ENCODE measurements at regions not wholly inside any gene's neighbourhood (a gene's known extent, or its start where the extent isn't known, plus 50 kb on each side); places are given as distances from the start of the nearest gene placed in this dataset.

DNA sequence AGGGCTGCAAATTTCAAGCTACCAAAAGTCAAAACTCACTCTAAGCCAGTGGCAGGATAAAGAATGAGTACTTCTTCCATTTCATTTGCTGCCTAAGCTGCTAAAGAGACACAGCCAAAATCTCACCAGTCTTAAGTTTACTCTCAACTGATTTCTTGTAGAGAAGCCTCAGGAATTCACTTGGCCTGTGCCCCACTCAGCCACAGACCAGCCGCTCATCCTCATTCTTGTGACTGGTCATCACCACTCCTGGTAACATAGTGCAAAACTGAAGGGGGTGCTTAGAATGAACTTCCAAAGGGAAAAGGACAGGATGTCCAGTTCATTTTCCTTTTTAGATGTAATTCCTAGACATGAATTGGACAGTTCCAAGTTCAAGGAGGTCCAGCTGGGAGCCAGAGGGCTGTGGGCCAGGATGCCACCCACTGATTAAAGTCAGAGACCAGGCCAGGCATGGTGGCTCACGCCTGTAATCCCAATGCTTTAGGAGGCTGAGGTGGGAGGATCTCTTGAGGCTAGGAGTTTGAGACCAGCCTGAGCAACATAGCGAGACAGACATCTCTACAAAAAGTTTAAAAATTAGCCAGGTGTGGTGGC is 72.7 kb upstream of the RANBP3L start:
- no peak overlapping the region for H3K4me3 ChIP-seq (ENCODE audit: low read depth, low read length)
- H3K36me3 ChIP-seq (ENCODE audit: insufficient read depth), result no peaks in the 10 kb centered on the region
- H3K27ac ChIP-seq (ENCODE audit: low read depth), result no peak overlapping the region
- 71% methylated on average over 3 of the region's 3 CpGs for WGBS
- peaks cover 1% of the 10 kb centered on the region for H3K4me1 ChIP-seq (ENCODE audit: insufficient read depth)
- no peak for DNase-seq (ENCODE audit: extremely low spot score)

DNA sequence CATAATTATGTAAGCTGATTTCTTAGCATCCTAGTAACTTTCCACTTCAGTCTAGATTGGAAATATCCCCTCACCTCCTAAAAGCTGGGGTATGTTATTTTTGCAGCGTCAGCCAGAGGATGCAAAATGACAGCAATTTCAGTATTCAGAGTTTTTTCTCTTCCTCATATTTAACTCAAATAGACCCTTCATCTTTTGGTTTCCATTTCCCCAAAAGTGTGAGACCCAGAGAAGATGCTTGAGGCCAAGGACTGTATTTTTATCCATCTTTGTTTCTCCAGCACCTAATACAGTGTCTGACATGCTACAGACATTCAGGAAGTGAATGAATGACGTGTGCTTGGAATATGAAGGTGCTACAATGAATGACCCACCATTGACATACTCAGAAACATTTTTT is 75.5 kb upstream of the RANBP3L start:
- WGBS, result 72% methylated on average over 2 of the region's 2 CpGs
- H3K4me3 ChIP-seq (ENCODE audit: low read depth, low read length), result no peak overlapping the region
- DNase-seq (ENCODE audit: extremely low spot score), result no peak
- peaks cover 1% of the 10 kb centered on the region for H3K4me1 ChIP-seq (ENCODE audit: insufficient read depth)
- no peak overlapping the region for H3K27ac ChIP-seq (ENCODE audit: low read depth)
- H3K36me3 ChIP-seq (ENCODE audit: insufficient read depth), result no peaks in the 10 kb centered on the region

DNA sequence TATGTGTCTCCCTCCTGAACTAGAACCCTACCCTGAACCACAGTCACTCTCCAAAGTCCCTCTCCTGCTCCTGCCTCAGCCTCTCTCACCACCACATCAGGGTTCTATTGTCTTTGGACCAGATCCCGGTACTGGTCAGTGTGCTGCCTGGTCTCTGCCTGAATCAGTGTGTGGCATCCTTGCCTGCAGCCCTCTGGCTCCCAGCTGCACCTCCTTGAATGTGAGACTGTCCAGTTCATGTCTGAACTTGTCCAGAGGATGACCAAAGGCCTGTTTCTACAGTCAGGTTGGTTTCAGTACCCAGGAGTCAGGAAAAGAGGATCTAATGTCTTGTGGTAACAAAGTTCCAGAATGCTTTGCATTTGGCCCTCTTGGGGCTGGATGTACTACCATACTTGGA is 76.8 kb upstream of the RANBP3L start:
- Histone ChIP-seq H3K4me3 (ENCODE audit: low read depth, low read length) (no peak overlapping the region), H3K27ac (ENCODE audit: low read depth) (no peak overlapping the region), H3K4me1 (ENCODE audit: insufficient read depth) (peaks cover 1% of the 10 kb centered on the region), H3K36me3 (ENCODE audit: insufficient read depth) (no peaks in the 10 kb centered on the region)
- 89% methylated on average over 1 of the region's 1 CpG for WGBS
- no peak for DNase-seq (ENCODE audit: extremely low spot score)

DNA sequence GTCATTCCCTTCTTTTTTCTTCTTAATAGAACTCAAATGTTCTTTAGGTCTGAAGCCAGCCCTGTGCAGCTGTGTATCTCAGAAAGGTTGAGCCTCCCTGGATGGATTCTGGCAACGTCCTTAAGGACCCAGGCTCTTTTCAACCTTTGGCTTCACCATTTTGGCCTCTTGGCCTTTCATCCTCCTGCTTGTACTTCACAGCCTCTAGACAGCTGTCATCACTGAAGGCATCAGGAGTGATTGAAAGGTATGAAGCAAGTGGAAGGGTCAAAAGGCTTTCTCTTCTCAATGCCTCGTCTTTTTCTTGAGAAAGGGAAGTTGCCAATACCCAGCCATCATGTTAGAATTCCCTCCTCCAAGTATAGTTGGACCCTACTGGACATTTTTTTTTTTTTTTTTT is 81.2 kb upstream of the RANBP3L start:
- WGBS, result 83% methylated on average over 2 of the region's 2 CpGs
- no peak overlapping the region for H3K27ac ChIP-seq (ENCODE audit: low read depth)
- no peak for DNase-seq (ENCODE audit: extremely low spot score)
- no peaks in the 10 kb centered on the region for H3K4me1 ChIP-seq (ENCODE audit: insufficient read depth)
- no peak overlapping the region for H3K4me3 ChIP-seq (ENCODE audit: low read depth, low read length)
- no peaks in the 10 kb centered on the region for H3K36me3 ChIP-seq (ENCODE audit: insufficient read depth)

DNA sequence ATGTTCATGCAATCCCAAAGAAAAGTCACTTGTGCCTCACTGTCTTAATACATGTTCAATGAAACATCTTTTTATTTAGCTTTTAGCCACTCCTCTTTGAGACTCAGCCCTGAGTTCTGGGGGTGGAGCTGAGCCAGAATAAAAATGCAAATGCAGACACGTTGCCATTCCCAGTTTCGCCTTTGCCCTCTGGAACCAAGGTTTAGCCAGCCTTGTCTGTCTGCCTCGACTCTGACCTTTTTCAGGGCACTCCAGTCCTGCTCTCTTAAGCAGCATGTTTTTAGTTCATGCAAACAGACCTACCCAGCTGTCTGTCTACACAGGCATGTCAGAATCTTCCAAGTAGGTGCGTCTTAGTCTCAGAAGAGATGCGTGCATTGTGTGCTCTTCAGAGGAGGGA is 82.2 kb upstream of the RANBP3L start:
- 77% methylated on average over 5 of the region's 5 CpGs for WGBS
- no peaks in the 10 kb centered on the region for H3K36me3 ChIP-seq (ENCODE audit: insufficient read depth)
- no peak overlapping the region for H3K27ac ChIP-seq (ENCODE audit: low read depth)
- no peaks in the 10 kb centered on the region for H3K4me1 ChIP-seq (ENCODE audit: insufficient read depth)
- DNase-seq (ENCODE audit: extremely low spot score), result no peak
- H3K4me3 ChIP-seq (ENCODE audit: low read depth, low read length), result no peak overlapping the region

DNA sequence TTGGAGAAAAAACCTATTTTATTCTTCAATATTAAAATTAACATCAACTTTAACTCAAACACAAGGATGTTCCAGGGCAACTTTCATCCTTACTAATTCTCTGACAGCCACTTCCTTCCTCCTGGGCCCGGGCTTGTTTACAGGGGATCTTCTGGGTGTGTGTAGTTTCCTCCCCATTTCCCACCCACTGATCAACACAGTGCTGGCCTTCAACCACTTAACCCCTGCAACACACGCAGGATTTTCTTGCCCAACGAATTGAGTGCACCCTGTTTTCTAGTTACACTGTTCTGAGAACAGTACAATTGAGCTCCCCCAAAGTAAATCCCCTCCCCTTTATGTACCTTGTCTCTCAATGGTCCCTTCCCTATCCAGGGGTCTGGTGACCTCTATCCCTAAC is 83.1 kb upstream of the RANBP3L start:
- Histone ChIP-seq H3K4me3 (ENCODE audit: low read depth, low read length) (no peak overlapping the region), H3K27ac (ENCODE audit: low read depth) (no peak overlapping the region), H3K4me1 (ENCODE audit: insufficient read depth) (no peaks in the 10 kb centered on the region), H3K36me3 (ENCODE audit: insufficient read depth) (no peaks in the 10 kb centered on the region)
- 47% methylated on average over 3 of the region's 3 CpGs for WGBS
- DNase-seq (ENCODE audit: extremely low spot score), result no peak

DNA sequence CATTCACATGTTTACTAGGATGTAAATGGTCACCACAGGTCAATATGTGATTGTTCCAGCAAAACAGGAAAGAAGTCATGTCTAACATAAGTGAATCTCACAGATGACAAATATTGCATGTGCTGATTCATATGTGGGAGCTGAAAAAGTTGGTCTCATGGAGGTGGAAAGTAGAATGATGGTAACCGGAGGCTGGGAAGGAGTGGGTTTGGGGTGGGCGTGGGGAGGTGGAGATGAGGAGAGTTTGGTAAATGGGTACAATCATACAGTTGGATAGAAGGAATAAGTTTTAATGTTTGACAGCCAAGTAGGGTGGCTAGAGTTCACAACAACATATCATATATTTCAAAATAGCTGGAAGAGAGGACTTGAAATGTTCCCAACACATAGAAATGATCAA is 83.8 kb upstream of the RANBP3L start:
- DNase-seq (ENCODE audit: extremely low spot score), result no peak
- no peaks in the 10 kb centered on the region for H3K36me3 ChIP-seq (ENCODE audit: insufficient read depth)
- 98% methylated on average over 2 of the region's 2 CpGs for WGBS
- no peaks in the 10 kb centered on the region for H3K4me1 ChIP-seq (ENCODE audit: insufficient read depth)
- H3K4me3 ChIP-seq (ENCODE audit: low read depth, low read length), result no peak overlapping the region
- no peak overlapping the region for H3K27ac ChIP-seq (ENCODE audit: low read depth)

DNA sequence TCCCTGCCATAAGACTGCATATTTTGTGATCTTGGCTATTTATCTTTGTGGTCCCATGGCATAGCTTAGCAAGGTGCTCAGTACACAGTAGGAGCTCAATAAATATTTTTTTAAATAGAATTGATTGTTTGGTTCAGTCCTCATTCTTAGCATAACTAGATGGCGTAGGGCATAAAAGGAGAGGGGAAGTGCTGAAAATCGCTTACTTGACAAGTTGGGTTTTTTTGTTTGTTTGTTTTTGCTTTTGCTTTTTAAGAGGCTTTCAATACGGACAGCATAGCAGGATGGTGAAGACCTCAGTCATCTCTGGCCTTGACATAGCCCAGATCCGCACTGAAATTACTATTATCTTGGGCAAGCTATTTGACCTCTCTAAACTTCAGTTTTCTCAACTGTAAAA is 86.6 kb upstream of the RANBP3L start:
- Histone ChIP-seq H3K4me3 (ENCODE audit: low read depth, low read length) (no peak overlapping the region), H3K4me1 (ENCODE audit: insufficient read depth) (peaks cover 3% of the 10 kb centered on the region), H3K27ac (ENCODE audit: low read depth) (no peak overlapping the region), H3K36me3 (ENCODE audit: insufficient read depth) (no peaks in the 10 kb centered on the region)
- DNase-seq (ENCODE audit: extremely low spot score), result no peak
- WGBS, result 85% methylated on average over 4 of the region's 4 CpGs

DNA sequence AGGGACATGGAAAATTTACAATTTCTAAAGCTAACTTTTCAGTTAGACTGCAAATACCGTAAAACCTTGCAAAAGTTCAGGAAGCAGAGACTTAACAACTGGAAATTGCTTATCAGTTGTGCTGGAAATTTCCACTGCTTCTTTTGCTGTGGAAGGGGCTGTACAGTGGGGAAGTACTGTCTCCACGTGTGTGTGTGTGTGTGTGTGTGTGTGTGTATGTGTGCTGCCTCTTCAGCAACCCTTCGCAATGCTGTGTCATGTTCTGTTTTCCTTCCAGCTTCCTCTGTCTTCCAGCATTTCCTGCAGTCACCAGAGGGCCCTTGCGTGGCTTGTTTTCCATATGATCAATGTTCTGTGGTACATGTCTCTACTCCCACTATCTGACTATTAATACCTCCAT is 87.5 kb upstream of the RANBP3L start:
- WGBS, result 51% methylated on average over 4 of the region's 4 CpGs
- Histone ChIP-seq H3K36me3 (ENCODE audit: insufficient read depth) (no peaks in the 10 kb centered on the region), H3K27ac (ENCODE audit: low read depth) (no peak overlapping the region), H3K4me3 (ENCODE audit: low read depth, low read length) (no peak overlapping the region), H3K4me1 (ENCODE audit: insufficient read depth) (peaks cover 3% of the 10 kb centered on the region)
- DNase-seq (ENCODE audit: extremely low spot score), result no peak

DNA sequence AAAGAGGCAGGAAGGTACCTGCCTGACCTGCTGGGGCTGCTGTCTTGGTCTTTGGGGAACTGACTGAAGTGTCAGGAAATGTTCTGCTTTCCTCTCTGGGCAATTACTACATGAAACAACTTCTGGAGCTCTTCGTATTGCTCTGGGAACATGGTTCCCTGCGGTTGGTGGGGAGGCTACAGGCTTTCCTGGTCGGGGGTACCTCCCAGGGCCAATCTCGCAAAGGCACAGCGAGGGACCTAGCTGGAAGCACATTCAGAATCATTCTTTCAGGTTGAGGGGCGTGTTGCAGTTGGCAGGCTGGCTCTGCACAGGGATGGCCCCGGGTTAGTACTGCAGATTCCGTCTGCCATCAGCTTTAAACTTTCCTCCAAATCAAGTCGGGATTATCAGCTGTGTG is 88.9 kb upstream of the RANBP3L start:
- WGBS, result 69% methylated on average over 9 of the region's 9 CpGs

DNA sequence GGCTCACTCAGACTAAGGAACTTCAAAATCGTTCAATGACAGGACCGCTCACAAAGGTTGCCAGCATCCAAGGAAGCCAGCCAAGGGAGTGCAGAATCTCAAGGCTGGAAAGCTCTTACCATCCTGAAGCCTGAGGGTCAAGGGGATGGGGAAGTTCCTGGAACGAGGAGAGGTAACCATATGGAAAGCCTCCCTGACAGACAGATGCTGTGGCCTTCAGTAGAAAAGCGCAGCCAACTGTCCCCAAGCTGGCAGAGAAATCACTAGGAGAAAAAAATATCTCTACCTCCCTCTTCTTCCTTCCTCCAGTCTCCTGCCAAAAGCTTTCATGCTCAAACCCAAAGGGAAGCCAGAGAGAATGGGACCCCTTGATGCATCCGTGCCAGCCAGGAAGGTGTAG is 90.5 kb upstream of the RANBP3L start:
- no peak overlapping the region for H3K4me3 ChIP-seq (ENCODE audit: low read depth, low read length)
- DNase-seq (ENCODE audit: extremely low spot score), result no peak
- 65% methylated on average over 5 of the region's 5 CpGs for WGBS
- H3K36me3 ChIP-seq (ENCODE audit: insufficient read depth), result no peaks in the 10 kb centered on the region
- no peak overlapping the region for H3K27ac ChIP-seq (ENCODE audit: low read depth)
- H3K4me1 ChIP-seq (ENCODE audit: insufficient read depth), result peaks cover 3% of the 10 kb centered on the region

More for the DNA sequence above, 88.9 kb upstream of the RANBP3L start:
- peaks cover 3% of the 10 kb centered on the region for H3K4me1 ChIP-seq (ENCODE audit: insufficient read depth)
- DNase-seq (ENCODE audit: extremely low spot score), result no peak
- H3K4me3 ChIP-seq (ENCODE audit: low read depth, low read length), result no peak overlapping the region
- H3K36me3 ChIP-seq (ENCODE audit: insufficient read depth), result no peaks in the 10 kb centered on the region
- no peak overlapping the region for H3K27ac ChIP-seq (ENCODE audit: low read depth)

DNA sequence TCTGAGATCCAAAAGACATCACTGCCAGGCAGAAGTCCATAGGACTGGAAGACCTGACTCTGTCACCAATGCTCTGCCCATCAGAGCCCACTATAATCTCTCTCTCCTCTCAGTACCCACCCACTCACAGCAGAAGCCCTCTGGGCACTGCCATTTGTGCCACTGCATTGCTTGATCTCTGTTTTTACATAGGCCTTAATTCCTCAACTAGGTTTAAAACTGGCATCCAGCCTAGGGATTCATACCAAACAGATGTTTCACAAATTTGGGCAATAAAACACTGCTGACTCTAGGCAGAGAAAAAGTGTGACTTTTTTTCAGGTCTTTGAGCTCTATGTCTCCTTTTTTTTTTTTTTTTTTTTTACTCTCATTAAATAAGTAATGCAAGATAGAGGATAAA is 91.1 kb upstream of the RANBP3L start:
- H3K4me3 ChIP-seq (ENCODE audit: low read depth, low read length), result no peak overlapping the region
- no peaks in the 10 kb centered on the region for H3K36me3 ChIP-seq (ENCODE audit: insufficient read depth)
- H3K4me1 ChIP-seq (ENCODE audit: insufficient read depth), result peaks cover 3% of the 10 kb centered on the region
- DNase-seq (ENCODE audit: extremely low spot score), result no peak
- no peak overlapping the region for H3K27ac ChIP-seq (ENCODE audit: low read depth)

DNA sequence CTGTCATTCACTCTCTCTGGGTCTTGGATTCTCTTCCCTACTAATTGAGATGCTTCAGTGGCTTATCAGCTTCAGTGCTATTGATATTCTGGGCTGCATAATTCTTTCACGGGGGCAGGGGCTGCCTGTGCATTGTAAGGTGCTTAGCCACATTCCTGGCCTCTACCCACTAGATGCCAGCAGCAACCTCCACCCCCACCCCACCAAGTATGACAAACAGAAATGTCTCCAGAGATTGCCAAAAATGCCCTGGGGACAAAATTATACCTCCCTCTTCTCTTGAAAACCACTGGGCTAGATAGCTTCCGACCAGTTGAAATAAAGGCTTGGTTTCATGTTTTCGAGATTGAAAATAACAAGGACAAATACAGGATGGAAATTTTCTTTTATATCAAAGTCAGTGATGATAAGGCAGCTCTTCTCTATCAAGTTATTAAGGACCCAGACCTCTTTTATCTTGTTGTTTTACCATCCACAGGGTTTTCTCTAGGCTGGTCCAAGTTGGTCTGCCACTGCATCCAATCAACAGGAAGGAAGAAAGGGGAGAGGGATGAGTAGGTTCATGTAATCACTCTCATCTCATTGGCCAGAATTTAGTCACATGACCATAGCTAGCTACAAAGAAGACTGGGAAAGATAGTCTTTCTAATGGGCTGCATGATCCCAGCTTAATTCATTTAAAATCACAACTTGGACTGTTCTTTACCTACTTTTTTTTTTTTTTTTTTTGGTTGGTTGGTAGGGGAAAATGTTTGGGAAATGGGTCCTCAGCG is 92.1 kb upstream of the RANBP3L start:
- Histone ChIP-seq H3K4me3 (ENCODE audit: low read depth, low read length) (no peak overlapping the region), H3K4me1 (ENCODE audit: insufficient read depth) (peaks cover 3% of the 10 kb centered on the region), H3K27ac (ENCODE audit: low read depth) (no peak overlapping the region), H3K36me3 (ENCODE audit: insufficient read depth) (no peaks in the 10 kb centered on the region)
- no peak for DNase-seq (ENCODE audit: extremely low spot score)
- 87% methylated on average over 4 of the region's 4 CpGs for WGBS

DNA sequence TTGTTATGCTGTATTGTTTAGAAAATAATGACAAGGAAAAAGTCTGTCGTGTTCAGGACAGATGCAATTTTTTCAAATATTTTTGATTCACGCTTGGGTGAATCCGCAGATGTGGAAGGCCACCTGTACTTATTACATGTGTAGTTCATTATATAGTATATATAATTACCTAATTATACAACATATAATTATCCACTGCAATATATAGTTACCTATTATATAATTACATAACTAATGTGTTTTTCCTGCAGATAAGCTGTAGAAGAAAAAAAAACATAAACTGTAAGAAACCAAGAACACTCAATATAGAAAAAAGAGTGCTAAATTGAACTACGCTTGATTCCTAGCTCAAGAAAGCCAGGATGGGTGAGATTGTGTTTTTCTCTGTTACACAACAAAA is 93.6 kb upstream of the RANBP3L start:
- no peaks in the 10 kb centered on the region for H3K36me3 ChIP-seq (ENCODE audit: insufficient read depth)
- H3K4me1 ChIP-seq (ENCODE audit: insufficient read depth), result peaks cover 3% of the 10 kb centered on the region
- WGBS, result 95% methylated on average over 4 of the region's 4 CpGs
- no peak overlapping the region for H3K27ac ChIP-seq (ENCODE audit: low read depth)
- no peak overlapping the region for H3K4me3 ChIP-seq (ENCODE audit: low read depth, low read length)
- no peak for DNase-seq (ENCODE audit: extremely low spot score)
